ENCODE measurements at regions not wholly inside any gene's neighbourhood (a gene's known extent, or its start where the extent isn't known, plus 50 kb on each side); places are given as distances from the start of the nearest gene placed in this dataset.

DNA sequence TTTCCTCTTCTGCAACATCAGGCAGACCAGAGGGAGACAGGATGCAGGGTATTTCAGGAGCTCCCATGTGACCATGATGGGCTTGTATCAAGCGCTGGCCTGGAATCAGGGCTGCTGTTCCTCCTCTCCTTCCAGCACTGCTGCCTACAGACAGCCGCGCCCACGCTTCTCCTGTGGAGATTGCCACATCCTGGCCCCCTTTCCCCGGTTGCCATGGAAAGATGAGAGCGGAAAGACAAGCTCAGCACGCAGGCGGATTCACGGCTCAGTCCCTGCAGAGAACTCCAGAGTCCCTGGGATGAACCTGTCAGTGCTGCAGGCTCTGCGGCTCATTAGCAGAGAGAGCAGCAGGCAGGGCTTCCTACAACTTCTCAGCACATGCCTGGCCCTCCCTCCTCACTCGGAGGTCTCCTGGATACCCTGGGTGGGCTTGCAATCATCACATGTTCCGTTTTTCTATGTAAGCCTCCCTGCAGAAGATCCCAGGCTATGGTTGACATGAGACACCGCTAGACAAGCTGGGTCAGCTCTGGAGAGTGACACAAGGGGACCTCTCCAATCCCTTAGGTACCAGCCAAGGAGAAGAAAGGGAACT, 497.8 kb upstream of the MYT1L start:
- no peak for DNase-seq (ENCODE audit: low read depth)

DNA sequence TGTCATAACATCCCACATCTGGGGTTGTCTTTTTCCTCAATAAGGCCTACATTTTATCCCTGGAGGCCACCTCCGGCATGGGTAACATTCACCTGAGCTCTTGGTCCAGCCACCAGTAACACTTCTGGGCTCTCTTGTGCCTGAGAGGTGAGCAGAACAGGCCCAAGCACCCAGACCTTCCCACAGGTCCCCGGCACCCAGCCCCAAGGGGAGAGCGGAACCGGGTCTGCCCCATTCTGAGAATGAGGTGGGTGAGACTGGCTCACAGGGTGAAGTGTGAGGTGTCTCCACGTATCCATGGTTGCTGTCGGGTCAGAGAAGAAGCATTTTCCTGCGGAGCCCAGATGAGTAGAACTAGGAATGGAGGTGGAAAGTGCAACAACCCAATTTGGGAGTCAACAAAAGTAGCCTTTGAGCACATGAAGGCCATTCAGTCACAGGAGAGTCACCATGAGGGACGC, 496.7 kb upstream of the MYT1L start:
- no peak for DNase-seq (ENCODE audit: low read depth)

DNA sequence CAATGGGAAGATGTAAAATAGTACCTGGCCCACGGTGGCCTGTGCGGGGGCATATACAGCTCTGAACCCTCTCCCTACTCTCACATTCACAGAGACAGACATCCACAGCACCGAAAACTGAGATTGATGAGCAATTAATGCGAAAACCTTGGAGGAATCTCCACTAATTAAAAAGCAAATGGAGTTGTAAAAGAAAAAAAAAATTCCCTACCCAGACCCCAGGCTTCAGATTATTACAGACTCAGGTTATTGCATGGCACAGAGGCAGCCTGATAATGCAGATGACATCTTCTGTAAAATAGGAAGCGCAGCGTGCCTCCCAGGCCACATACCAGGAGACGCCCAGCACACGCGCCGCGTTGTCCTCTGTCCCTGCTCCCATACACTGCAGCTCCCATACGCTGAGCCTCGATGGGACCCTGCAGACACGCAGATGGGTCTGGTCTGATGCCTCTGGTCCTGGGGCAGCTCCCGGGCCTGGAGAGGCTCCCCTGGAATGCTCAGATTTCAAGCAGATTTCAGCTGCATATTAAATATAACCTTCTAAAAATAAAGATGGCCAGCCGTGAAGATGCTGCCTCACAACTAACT, 496.1 kb upstream of the MYT1L start:
- DNase-seq (ENCODE audit: low read depth), result no peak

DNA sequence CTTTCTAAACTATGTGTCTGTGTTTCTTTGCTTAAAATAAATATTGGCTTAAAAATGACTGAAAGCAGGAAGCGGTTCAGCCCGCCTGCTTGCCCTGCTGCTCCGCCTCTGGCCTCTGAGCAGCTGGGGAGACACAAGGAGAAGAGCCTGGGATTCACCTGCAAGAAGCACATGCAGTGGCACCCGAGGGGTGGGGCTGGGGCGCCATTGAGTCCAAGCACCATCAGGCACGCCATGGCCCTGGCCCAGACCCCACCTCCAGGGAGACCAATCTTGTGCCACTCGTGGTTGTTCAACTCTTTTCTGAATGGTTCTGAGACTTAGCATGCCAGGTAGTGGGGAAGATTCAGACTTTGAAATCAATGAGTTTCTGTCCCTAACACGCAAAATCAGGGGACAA, 495.5 kb upstream of the MYT1L start:
- no peak for DNase-seq (ENCODE audit: low read depth)

DNA sequence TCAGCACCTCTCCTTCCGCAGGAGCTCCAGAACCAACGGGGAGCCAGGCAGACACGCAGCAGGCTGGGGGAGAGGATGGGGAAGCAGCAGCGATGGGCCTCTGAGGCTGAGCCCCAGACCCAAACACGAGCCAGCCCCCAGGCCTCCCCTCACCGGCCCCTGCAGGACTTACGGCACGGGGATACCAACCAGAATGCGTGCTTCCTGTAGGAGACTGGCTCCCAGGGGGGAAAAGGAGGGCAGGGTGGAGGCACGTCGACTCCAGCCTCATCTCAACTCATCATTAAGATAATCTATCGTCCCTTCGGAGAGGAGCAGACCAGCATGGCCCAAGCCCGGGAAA, 495.1 kb upstream of the MYT1L start:
- no peak for DNase-seq (ENCODE audit: low read depth)

DNA sequence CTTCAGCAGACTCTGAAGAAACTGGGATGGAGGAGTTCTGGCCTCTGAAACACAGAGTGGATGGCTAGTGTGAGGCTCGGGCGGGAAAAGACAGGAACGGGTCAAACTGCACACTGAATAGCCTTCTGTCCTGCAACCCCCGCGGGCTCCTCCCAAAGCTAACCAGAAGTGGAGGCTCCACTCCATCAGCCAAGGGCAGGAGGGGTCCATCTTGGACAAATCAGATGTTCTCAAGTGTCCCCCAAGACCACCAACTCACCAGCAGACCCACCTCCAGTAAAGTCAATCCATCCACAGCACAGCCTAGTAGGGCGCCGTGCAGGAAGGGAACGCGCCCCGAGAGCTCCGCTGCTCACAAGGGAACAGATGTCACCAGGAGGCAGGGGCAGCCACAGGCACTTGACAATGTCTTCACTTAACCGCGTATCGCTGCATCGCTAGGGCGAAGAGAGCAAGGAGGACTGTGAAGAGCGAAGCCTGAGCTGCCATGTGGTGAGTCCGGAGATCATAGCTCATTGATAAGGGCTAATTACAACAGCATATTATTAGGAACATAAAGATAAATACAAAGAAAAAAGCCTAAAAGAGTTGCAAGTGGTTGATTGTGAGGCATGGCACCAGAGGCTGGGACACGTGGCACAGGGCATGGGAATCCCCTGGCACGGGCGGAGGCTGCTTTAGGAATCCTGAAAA, 494.6 kb upstream of the MYT1L start:
- no peak for DNase-seq (ENCODE audit: low read depth)

DNA sequence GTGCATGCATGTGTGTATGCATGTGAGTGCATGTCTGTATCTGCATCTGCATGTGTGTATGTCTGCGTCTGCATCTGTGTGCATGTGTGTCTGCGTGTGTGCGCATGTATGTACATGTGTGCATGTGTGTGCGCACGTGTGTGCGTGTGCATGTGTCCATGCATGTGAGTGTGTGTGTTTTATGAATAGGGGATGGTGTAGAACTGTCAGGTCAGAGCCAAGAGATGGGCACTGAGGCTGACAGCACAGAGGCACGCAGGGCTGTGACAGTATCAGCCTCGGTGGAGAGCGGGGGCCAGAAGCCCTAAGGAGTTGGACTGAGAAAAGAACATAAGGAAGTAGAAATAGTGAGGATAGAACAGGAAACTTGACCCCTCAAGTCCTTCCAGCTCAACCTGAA, 494.0 kb upstream of the MYT1L start:
- no peak for DNase-seq (ENCODE audit: low read depth)

DNA sequence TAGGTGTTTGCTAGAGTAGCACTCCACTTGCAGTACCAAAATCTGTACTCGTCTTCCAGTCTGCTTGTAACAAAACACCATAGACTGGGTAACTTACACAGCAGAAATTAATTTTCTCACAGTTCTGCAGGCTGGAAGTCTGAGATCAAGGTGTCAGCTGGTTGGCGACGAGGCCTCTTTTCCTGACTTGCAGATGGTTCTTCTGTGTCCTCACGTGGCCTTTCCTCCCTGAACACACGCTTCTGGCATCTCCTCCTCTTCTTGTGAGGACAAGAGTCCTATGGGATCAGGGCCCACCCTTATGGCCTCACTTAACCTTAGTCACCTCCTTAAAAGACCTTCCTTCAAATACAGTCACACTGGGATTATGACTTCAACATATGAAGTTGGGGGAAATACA, 493.5 kb upstream of the MYT1L start:
- DNase-seq (ENCODE audit: low read depth), result no peak

DNA sequence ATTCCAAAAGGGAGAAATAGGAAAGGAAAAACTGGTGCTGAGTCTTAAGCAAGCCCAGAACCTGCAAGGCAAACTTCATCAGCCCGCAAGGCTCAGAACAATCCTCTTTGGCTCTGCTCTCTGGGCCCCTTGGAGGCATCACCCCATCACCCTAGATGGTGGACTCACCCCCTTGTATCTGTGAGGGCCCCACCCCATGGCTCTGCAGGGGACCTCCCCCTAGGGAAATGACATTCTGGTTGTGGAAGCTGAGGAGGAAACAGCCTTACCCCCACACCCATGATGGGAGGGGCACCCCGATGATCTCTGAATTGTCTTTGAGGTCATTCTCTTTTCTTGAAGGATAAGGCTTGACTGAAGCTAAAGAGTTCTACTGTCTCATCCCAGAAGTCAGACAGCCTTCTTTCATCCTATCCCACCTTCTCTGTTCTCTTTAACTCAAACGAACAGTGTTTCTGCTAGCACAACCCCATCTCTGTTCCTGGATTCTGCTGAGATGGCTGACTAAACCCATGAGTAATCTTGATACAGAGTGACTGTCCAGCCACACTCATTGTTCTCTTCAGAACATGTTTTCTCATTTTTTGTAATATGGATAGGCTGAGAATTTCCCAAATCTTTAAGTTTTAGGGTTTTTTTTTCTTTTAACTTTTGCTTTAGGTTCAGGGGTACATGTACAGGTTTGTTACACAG, 492.1 kb upstream of the MYT1L start:
- DNase-seq (ENCODE audit: low read depth), result no peak

DNA sequence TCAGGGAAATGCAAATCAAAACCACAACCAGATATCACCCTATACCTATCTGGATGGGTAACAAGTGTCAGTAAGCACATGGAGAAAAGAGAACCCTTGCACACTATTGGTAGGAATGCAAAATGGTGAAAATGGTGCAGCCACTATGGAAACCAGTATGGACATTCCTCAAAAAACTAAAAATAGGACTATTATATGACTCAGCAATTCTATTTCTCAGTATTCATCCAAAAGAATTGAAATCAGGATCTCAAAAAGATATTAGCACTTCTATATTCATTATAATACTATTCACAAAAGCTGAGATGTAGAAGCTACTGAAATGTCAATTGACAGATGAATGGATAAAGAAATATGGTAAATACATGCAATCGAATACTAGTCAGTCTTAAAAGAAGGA, 491.1 kb upstream of the MYT1L start:
- DNase-seq (ENCODE audit: low read depth), result no peak

DNA sequence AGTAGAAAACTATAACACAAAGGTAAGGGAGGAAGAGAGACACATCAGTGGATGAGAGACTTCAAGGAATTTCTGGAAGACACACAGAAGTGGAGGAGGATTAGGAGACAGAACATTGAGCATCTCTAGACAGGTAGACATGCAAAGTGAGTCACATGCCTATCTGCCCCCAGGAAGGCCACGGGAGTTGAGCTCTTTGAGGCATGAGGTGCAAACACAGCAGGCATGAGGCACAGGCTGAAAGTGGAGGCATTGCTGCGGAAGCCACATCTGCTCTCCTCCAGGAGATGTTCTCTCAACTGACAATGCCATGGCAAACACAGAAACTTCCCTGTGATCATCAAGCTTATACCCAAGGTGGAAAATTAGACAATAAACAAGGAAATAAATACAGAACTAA, 481.6 kb upstream of the MYT1L start:
- no peak for DNase-seq (ENCODE audit: low read depth)

DNA sequence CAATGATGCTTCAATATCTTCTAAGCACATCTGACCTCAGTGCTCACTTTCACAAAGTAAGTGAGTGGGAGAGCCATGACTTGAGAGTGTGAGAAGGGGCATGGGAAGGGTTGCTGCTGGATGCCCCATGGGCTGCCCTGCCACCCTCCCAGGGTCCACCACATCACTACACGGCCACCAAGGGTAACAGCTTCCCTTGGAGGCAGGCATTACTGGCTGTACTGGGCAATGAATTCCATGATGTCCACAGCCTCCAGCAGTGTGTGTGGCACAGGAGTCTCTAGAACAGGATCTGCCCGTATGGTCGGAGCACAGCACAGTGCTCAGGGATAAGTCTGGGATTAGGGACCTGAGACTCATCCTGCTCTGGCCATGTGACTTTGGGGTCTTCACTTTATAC, 481.0 kb upstream of the MYT1L start:
- DNase-seq (ENCODE audit: low read depth), result no peak

DNA sequence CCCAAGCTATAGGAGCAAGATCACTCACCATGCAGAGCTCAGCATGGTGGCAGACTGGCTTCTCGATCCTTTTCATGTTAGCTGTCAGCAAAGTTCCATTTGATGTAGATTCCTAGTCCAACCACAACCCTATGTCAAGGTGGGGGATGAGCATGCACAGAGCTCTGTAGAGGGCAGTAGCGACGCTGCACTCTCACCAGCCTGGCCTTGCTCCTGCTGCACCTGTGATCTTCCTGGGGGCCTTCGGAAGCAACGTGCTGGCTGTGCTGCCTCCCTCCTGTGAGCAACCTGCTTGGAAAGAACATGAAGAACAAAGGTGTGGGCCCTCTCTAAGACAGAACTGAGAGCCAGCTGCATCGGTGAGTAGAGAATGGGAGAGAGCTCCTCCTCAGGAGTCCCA, 479.4 kb upstream of the MYT1L start:
- no peak for DNase-seq (ENCODE audit: low read depth)

DNA sequence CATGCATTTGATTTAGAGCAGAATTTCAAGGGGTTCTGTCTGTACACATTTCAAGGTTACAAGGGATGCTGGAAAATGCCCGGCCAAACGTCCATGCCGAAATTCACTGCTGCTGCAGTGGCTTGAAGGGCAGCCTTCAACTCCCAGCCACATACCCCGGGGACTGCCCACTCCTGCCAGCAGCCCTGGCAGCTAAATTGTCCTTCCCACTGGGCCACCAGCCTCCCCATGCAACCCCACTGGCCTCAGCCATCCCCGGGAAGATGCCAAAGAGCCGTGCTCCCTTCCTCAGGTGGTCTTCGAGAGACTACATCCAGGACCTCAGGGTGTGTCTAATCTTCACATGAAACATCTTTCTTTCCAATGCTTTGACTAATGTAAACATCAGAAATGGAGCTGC, 478.7 kb upstream of the MYT1L start:
- DNase-seq (ENCODE audit: low read depth), result no peak

DNA sequence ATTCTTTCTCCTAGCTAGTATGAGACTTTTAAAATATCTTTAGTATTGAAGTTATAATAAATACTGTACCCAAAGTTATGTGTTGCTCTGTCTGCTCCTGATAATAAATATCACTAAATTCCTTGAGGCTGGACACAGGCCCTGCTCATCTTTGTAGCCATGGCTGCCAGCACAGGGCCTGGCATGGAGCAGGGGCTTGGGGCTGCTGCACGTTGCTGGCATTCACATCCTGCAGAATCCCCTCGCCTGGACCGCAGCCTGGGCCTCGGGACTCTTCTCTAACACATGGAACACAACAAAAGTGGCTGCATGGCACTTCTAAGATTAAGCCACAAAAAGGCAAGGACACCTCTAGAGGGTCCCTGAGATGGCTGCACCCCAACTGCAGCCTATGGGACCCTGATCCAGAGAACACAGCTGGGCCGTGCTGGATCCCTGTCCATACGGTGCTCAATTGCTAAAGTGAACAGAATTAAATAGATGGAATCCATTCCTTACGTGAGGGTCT, 477.5 kb upstream of the MYT1L start:
- no peak for DNase-seq (ENCODE audit: low read depth)

DNA sequence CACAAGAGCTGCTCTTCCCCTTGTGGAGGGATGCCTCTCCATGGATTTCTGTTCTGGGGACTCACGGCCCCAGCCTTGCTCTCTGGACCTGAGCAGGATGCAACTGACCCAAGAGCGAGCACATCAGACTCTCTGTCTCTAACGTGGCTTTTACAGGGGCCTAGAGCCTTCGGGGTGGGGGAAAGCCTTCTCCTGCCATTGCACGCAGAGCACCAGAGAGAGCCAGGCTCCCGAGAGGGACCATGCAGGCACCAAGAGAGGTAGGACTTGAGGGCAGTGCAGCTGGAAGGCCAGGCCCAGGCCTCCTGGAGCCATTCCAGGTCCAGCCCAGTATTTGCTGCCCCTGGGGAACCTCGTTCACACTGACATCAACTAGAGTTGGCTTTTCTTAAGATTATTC, 475.6 kb upstream of the MYT1L start:
- DNase-seq (ENCODE audit: low read depth), result no peak

DNA sequence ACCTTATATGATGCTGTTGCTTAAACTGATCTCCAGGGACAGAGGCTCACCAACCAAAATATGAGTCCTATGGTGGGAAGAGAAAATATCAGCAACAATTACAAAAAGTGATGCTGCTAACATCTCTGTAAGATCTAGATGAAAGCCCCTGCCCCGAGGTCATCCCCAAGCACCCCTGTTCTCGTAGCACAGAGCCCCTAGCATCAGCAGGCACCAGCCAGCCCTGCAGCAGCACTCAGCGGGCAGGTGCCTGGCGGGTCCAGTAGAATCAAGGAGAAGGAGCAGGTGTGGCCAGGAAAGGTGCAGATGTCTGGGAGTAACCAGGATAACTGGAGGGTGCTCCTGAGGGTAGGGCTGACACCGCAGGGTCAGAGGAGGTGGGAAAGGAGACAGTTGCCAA, 474.2 kb upstream of the MYT1L start:
- no peak for DNase-seq (ENCODE audit: low read depth)

DNA sequence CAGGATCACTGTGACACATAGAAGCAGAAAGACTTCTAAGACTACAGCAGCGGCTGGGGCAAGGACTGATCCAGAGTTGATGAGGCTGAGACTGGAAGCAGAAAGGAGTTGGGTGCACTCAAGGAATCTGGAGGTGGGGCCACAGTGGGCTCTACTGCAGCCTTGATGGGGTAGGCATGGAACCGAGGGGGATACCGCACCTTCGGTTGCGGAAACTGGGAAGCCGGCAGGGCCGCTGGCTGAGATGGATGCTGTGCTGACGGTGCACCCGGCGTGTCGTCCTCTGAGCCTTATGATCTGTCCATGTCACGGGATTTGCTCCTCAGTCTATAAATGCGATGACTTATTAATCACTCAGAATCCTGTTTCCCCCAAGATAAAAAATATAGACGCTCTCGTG, 473.5 kb upstream of the MYT1L start:
- no peak for DNase-seq (ENCODE audit: low read depth)

DNA sequence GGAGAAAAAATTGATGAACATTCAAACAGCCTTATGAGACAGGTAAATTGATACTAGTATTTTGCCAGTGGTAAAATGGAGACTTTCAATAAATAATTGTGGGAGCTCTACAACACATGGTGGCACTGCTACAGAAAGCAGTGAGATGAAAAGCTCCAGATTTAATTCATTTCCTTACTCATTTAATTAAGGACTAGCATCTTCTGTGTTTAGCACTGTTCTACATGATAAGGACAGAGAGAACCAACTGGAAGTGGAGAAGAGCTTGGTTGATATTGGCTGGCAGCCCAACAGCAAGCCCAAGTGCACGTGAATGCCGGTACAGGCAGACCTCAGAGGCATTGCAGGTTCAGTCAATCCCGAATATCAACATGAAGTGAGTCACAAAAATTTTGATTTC, 470.4 kb upstream of the MYT1L start:
- DNase-seq (ENCODE audit: low read depth), result no peak

DNA sequence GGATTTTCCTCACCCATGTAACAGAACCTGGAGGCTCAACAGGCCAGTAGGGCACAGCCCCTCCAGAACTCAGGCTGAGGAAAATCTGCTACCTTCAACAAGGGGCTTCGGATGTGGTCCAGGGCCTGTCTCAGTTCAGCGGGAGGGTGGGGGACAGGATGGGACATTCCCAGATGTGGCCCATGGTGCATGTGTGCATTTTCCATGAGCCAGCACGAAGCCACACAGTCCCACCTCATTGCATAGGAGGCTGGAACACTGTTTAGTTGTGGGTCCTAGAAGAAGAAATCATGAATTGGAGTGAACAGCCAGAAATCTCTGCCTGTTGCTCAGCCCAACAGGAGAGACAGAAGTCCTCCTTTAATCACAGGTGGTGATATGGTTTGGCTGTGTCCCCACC, 469.6 kb upstream of the MYT1L start:
- DNase-seq (ENCODE audit: low read depth), result no peak

DNA sequence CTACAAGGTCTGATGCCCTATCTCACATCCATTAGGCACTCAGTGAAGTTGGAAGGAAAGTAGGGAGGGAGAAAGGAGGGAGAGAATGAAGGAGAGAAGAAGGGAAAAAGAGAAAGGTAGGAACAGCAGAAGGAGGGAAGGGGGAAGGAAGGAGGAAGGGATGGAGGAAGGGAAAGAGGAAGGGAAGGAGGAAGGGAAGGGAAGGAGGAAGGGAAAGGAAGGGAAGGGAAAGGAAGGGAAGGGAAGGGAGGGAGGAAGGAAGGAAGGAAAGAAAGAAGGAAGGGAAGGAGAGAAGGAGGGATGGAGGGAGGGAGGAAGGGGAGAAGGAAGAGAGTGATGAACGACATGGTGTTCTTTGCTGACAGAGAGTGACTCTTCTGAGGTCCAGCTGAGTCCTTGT, 468.9 kb upstream of the MYT1L start:
- no peak for DNase-seq (ENCODE audit: low read depth)

DNA sequence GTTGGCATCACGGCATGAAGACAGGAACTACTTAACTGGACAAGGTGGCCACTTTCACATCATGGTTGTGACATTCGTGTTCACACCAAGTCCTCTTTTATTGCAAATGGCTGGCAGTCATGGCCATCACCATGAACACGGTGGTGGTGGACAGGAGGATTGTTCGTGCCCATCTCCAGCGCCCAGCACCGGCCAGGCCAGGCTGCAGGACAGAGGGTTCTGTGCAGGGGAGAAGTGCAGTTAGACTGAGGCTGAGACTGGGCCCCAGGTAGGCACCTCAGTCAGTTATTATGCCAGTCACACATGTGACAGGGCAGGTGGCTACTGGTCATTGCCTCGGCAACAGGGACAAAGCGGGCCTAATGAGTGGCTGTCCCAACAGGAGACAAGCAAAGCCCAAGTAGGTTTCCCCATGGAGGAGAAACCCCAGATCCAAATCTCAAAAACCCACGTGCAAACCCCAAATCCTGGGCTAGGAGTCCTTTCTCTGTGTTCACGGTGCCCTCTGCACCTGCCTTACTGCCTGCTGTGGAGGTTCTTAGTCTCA, 468.1 kb upstream of the MYT1L start:
- DNase-seq (ENCODE audit: low read depth), result no peak

DNA sequence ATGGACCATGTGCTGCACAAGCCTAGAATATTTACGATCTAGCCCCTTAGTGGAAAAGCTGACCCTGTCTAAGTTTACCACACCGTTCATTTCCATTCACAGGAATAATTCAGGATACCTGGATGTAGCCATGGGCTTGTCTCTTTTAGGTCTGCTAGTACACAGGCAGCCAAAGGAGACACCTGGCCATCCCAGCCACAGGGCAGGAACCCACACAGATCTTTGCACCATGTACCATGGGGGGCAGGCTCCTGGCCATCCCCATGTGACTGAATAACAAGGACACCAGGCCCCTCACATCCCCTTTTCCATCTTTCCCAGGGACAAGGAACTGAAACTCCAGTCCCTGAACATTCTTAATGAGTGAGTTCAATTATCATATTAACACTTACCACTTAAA, 467.3 kb upstream of the MYT1L start:
- DNase-seq (ENCODE audit: low read depth), result no peak

Data from renal cortical epithelial cell (primary cell).